Astrocyte of the cerebellum (primary cell): ENCODE measurements at regions not wholly inside any gene's neighbourhood (a gene's known extent, or its start where the extent isn't known, plus 50 kb on each side); places are given as distances from the start of the nearest gene placed in this dataset.
A peak's percentile ranks its signal among the peaks of the same experiment; 100 is the strongest.

ENCODE experiments used
- DNase-seq: peaks from one replicate; pipeline ENCODE4 v3.0.0-alpha.2; 2011; ENCODE audit warnings: low read depth
- H3K4me3 ChIP-seq: 2 replicates; pipeline ENCODE4 v1.5.1; 2011; ENCODE audit warnings: mild to moderate bottlenecking, low read depth, low read length, moderate library complexity
- CTCF ChIP-seq: IDR thresholded peaks from 2 replicates; pipeline ENCODE4 v1.5.1; 2012; ENCODE audit warnings: low read length, low read depth, moderate library complexity, mild to moderate bottlenecking; ENCODE audit errors: missing control alignments
- in situ Hi-C: cut with HindIII; loops from 2 replicates; pipeline ENCODE4 v1.10.0; 2017; ENCODE audit warnings: low sequenced_read_pairs

GRCh38 chr7:125147047-125147446 lies 217.4 kb upstream of the POT1 start:
- DNase-seq: no peak
- in situ Hi-C loops: no loop called here
- no peak overlapping the region for H3K4me3 ChIP-seq
- no peak for TF ChIP-seq CTCF

GRCh38 chr7:125136755-125137532 lies 207.3 kb upstream of the POT1 start:
- TF ChIP-seq CTCF: no peak
- in situ Hi-C loops: no loop called here
- peak; percentile 24 for DNase-seq
- H3K4me3 ChIP-seq: no peak overlapping the region

- no peak overlapping the region for H3K4me3 ChIP-seq
- no peak for DNase-seq
- TF ChIP-seq CTCF: no peak
- in situ Hi-C loops: no loop called here
These were observed 206.7 kb upstream of the POT1 start for GRCh38 chr7:125136341-125136740.

- no peak for TF ChIP-seq CTCF
- DNase-seq: no peak
- no peak overlapping the region for H3K4me3 ChIP-seq
- in situ Hi-C loops: no loop called here
These were observed 200.5 kb upstream of the POT1 start for GRCh38 chr7:125130173-125130572.

GRCh38 chr7:125127304-125127703 lies 197.7 kb upstream of the POT1 start:
- no peak for DNase-seq
- in situ Hi-C loops: no loop called here
- H3K4me3 ChIP-seq: no peak overlapping the region
- no peak for TF ChIP-seq CTCF

GRCh38 chr7:125126376-125126775 lies 196.8 kb upstream of the POT1 start:
- TF ChIP-seq CTCF: no peak
- DNase-seq: peak; percentile 15
- in situ Hi-C loops: no loop called here
- H3K4me3 ChIP-seq: no peak overlapping the region

- no peak for TF ChIP-seq CTCF
- no peak overlapping the region for H3K4me3 ChIP-seq
- in situ Hi-C loops: no loop called here
- no peak for DNase-seq
These were observed 195.7 kb upstream of the POT1 start for GRCh38 chr7:125125315-125125714.
